Neural progenitor cell (in vitro differentiated cells): ENCODE measurements at regions not wholly inside any gene's neighbourhood (a gene's known extent, or its start where the extent isn't known, plus 50 kb on each side); places are given as distances from the start of the nearest gene placed in this dataset.

Source experiments
- DNase-seq: peaks from one replicate; pipeline ENCODE4 v3.0.0-alpha.2; 2016; ENCODE audit warnings: low spot score
- H2AFZ ChIP-seq: fragments of 200-600 bp; sonication (generic); replicated peaks from 2 replicates; pipeline ENCODE4 v1.6.1; 2016; ENCODE audit warnings: antibody characterized with exemption
- H3F3A ChIP-seq: fragments of 200-600 bp; sonication (generic); 2 replicates; pipeline ENCODE4 v1.6.1; 2016; ENCODE audit warnings: antibody characterized with exemption, low read depth
- H3K27ac ChIP-seq: fragments of 200-600 bp; sonication (generic); 2 replicates; pipeline ENCODE4 v1.5.1; 2016; ENCODE audit warnings: mild to moderate bottlenecking
- H3K27me3 ChIP-seq: fragments of 200-600 bp; sonication (generic); 2 replicates; pipeline ENCODE4 v1.6.1; 2016; ENCODE audit warnings: mild to moderate bottlenecking, moderate library complexity
- H3K36me3 ChIP-seq: fragments of 200-600 bp; sonication (generic); 2 replicates; pipeline ENCODE4 v1.5.1; 2016
- H3K4me1 ChIP-seq: fragments of 200-600 bp; sonication (generic); 2 replicates; pipeline ENCODE4 v1.6.1; 2016; ENCODE audit warnings: mixed run types
- H3K4me2 ChIP-seq: fragments of 200-600 bp; sonication (generic); 2 replicates; pipeline ENCODE4 v1.6.1; 2016
- H3K4me3 ChIP-seq: fragments of 200-600 bp; sonication (generic); 2 replicates; pipeline ENCODE4 v1.5.1; 2016
- H3K79me2 ChIP-seq: fragments of 200-600 bp; sonication (generic); 2 replicates; pipeline ENCODE4 v1.6.1; 2016; ENCODE audit warnings: low read depth
- H3K9ac ChIP-seq: fragments of 200-600 bp; sonication (generic); 2 replicates; pipeline ENCODE4 v1.6.1; 2016
- H3K9me3 ChIP-seq: fragments of 200-600 bp; sonication (generic); 2 replicates; pipeline ENCODE4 v1.5.1; 2016; ENCODE audit warnings: low read depth
- H4K20me1 ChIP-seq: fragments of 200-600 bp; sonication (generic); 2 replicates; pipeline ENCODE4 v1.6.1; 2016; ENCODE audit warnings: low read depth
- H3K27ac Mint-ChIP-seq: 3 replicates; pipeline ENCODE4 v1.8.0; 2021; ENCODE audit warnings: mixed read lengths
- H3K27me3 Mint-ChIP-seq: 2 replicates; pipeline ENCODE4 v1.8.0; 2022; ENCODE audit warnings: low read depth, mild to moderate bottlenecking, inconsistent platforms, moderate library complexity, mixed read lengths; ENCODE audit not compliant: insufficient read depth
- H3K36me3 Mint-ChIP-seq: 3 replicates; pipeline ENCODE4 v1.8.0; 2021; ENCODE audit warnings: mixed read lengths
- H3K4me1 Mint-ChIP-seq: 3 replicates; pipeline ENCODE4 v1.8.0; 2021; ENCODE audit warnings: mixed read lengths
- H3K4me3 Mint-ChIP-seq: 3 replicates; pipeline ENCODE4 v1.8.0; 2021; ENCODE audit warnings: mild to moderate bottlenecking, moderate library complexity, mixed read lengths
- H3K9me3 Mint-ChIP-seq: 3 replicates; pipeline ENCODE4 v1.8.0; 2020; ENCODE audit warnings: mixed read lengths
- CTCF ChIP-seq: fragments of 200-600 bp; sonication (generic); IDR thresholded peaks from 2 replicates; pipeline ENCODE4 v1.5.1; 2017; ENCODE audit warnings: antibody characterized with exemption, mild to moderate bottlenecking
- EZH2 ChIP-seq: fragments of 200-600 bp; sonication (generic); IDR thresholded peaks from 2 replicates; pipeline ENCODE4 v1.6.1; 2017; ENCODE audit warnings: antibody characterized with exemption, mild to moderate bottlenecking, moderate library complexity
- EZH2phosphoT487 ChIP-seq: fragments of 200-600 bp; sonication (generic); IDR thresholded peaks from 2 replicates; pipeline ENCODE4 v1.6.1; 2017; ENCODE audit warnings: antibody characterized with exemption

DNA sequence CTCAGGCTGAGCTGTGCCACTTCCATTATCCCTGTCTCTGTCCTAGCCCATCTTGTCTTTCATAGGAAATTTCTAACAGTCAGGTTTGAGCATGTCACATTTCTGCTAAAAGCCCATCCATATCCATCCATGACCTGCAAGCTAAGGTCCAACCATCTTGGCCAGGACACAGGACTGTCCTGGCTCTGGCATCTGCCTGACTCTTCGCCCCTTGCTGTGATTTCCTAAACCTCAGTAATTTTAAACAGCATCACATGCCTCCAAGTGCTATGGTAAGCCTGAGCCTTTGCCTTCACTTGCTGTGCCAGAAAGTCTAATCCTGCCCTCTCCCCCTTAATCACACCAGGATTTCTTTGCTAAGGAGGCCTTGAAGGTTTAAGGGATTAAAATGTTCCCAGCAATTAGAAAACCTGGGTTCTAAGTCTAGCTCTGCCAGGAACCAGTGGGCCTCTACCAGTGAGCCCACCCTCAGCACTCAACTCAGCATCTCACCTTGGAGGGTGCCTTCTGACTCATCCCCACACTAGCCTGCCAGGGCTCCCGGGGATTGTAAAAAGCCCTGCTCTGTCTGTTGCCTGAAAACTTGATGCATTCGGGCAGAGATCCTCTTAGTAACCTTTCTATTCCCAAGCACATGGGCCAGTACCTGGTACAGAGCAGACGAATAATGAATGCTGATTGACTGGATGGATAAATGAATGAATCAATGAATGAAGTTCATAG is 411.0 kb downstream of the LRATD1 start:
- Histone ChIP-seq H3K36me3 (no peaks in the 10 kb centered on the region), H3K4me3 (no peak overlapping the region), H3K27ac (no peak overlapping the region), H4K20me1 (no peaks in the 10 kb centered on the region), H3F3A (peaks cover 7% of the 10 kb centered on the region), H3K79me2 (no peaks in the 10 kb centered on the region), H3K27me3 (no peaks in the 10 kb centered on the region), H3K9ac (no peak overlapping the region), H2AFZ (no peak overlapping the region), H3K4me2 (no peak overlapping the region), H3K9me3 (no peaks in the 10 kb centered on the region), H3K4me1 (peaks cover 17% of the 10 kb centered on the region)
- Mint-ChIP-seq H3K27me3 (peaks cover 8% of the 10 kb centered on the region), H3K27ac (no peak overlapping the region), H3K9me3 (no peaks in the 10 kb centered on the region), H3K4me3 (no peak overlapping the region), H3K36me3 (no peaks in the 10 kb centered on the region), H3K4me1 (peaks cover 48% of the 10 kb centered on the region)
- TF ChIP-seq EZH2phosphoT487 (no peak), EZH2 (no peak), CTCF (no peak)
- peak; percentile 31 for DNase-seq

DNA sequence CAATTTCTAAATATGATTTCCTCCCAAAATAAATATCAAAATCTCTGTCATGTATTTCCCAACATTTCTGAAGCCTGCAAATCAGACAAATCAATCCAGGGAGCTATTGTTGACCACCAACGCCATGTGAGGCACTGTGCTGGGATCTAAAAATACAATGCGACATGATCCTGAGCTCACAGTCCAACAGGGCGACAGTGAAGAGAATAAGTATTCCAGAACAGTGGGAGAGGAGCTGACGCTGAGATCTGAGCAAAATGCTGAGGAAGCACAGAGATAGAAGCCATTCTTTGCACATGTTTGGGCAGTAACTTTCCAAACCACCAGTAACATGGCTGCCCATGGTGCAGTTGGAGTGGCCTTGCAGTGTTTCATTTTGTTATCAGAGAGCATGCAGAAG is 412.5 kb downstream of the LRATD1 start:
- H3K4me3 ChIP-seq = no peak overlapping the region
- peaks cover 7% of the 10 kb centered on the region for H3F3A ChIP-seq
- H3K27me3 ChIP-seq = no peaks in the 10 kb centered on the region
- H3K9ac ChIP-seq = no peak overlapping the region
- H3K4me1 ChIP-seq = peaks cover 17% of the 10 kb centered on the region
- H4K20me1 ChIP-seq = no peaks in the 10 kb centered on the region
- H2AFZ ChIP-seq = no peak overlapping the region
- no peaks in the 10 kb centered on the region for H3K36me3 Mint-ChIP-seq
- no peak overlapping the region for H3K4me3 Mint-ChIP-seq
- no peaks in the 10 kb centered on the region for H3K36me3 ChIP-seq
- H3K27ac ChIP-seq = no peak overlapping the region
- no peak for DNase-seq
- TF ChIP-seq CTCF (no peak), EZH2phosphoT487 (no peak), EZH2 (no peak)
- H3K27me3 Mint-ChIP-seq = peaks cover 8% of the 10 kb centered on the region
- H3K9me3 ChIP-seq = no peaks in the 10 kb centered on the region
- H3K4me1 Mint-ChIP-seq = peaks cover 43% of the 10 kb centered on the region
- no peak overlapping the region for H3K4me2 ChIP-seq
- H3K79me2 ChIP-seq = no peaks in the 10 kb centered on the region
- no peaks in the 10 kb centered on the region for H3K9me3 Mint-ChIP-seq
- H3K27ac Mint-ChIP-seq = no peak overlapping the region

GRCh38 chr2:15047184-15047583 is 414.7 kb downstream of the LRATD1 start:
- H3K9ac ChIP-seq = no peak overlapping the region
- no peaks in the 10 kb centered on the region for H3K27me3 ChIP-seq
- peaks cover 17% of the 10 kb centered on the region for H3K4me1 ChIP-seq
- H3K36me3 Mint-ChIP-seq = no peaks in the 10 kb centered on the region
- H3K4me2 ChIP-seq = no peak overlapping the region
- no peak overlapping the region for H3K4me3 ChIP-seq
- no peaks in the 10 kb centered on the region for H3K36me3 ChIP-seq
- no peak overlapping the region for H3K27ac ChIP-seq
- peaks cover 2% of the 10 kb centered on the region for H3K27me3 Mint-ChIP-seq
- H3K4me3 Mint-ChIP-seq = no peak overlapping the region
- H3K9me3 Mint-ChIP-seq = no peaks in the 10 kb centered on the region
- TF ChIP-seq EZH2 (no peak), EZH2phosphoT487 (no peak), CTCF (no peak)
- DNase-seq = no peak
- H3K27ac Mint-ChIP-seq = no peak overlapping the region
- no peak overlapping the region for H2AFZ ChIP-seq
- no peaks in the 10 kb centered on the region for H3K79me2 ChIP-seq
- H3K4me1 Mint-ChIP-seq = peaks cover 39% of the 10 kb centered on the region
- no peaks in the 10 kb centered on the region for H4K20me1 ChIP-seq
- H3F3A ChIP-seq = peaks cover 7% of the 10 kb centered on the region
- no peaks in the 10 kb centered on the region for H3K9me3 ChIP-seq
